ENCODE measurements at regions not wholly inside any gene's neighbourhood (a gene's known extent, or its start where the extent isn't known, plus 50 kb on each side); places are given as distances from the start of the nearest gene placed in this dataset.

- H3K27me3 ChIP-seq (ENCODE audit: control insufficient read depth, insufficient read depth, low read length) = no peaks in the 10 kb centered on the region
- TF ChIP-seq, protein P1, sequence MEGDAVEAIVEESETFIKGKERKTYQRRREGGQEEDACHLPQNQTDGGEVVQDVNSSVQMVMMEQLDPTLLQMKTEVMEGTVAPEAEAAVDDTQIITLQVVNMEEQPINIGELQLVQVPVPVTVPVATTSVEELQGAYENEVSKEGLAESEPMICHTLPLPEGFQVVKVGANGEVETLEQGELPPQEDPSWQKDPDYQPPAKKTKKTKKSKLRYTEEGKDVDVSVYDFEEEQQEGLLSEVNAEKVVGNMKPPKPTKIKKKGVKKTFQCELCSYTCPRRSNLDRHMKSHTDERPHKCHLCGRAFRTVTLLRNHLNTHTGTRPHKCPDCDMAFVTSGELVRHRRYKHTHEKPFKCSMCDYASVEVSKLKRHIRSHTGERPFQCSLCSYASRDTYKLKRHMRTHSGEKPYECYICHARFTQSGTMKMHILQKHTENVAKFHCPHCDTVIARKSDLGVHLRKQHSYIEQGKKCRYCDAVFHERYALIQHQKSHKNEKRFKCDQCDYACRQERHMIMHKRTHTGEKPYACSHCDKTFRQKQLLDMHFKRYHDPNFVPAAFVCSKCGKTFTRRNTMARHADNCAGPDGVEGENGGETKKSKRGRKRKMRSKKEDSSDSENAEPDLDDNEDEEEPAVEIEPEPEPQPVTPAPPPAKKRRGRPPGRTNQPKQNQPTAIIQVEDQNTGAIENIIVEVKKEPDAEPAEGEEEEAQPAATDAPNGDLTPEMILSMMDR (IDR thresholded peaks at IDR 0.05; ENCODE audit: insufficient read depth, low read length, severe bottlenecking) = no peak
- DNase-seq (ENCODE audit: low read depth) (no peak), FAIRE-seq (no peak)
- peaks cover 8% of the 10 kb centered on the region for H3K36me3 ChIP-seq (ENCODE audit: control insufficient read depth, insufficient read depth, low read length)
- no peak overlapping the region for H3K4me3 ChIP-seq (ENCODE audit: low read depth, low read length)
Observed at GRCh38 chr2:74076074-74076470, 71.6 kb downstream of the BOLA3 start.

GRCh38 chr2:74077636-74078035 is 70.1 kb downstream of the BOLA3 start:
- TF ChIP-seq, protein P1 (IDR thresholded peaks at IDR 0.05; ENCODE audit: insufficient read depth, low read length, severe bottlenecking) = no peak
- H3K27me3 ChIP-seq (ENCODE audit: control insufficient read depth, insufficient read depth, low read length) = no peaks in the 10 kb centered on the region
- FAIRE-seq = no peak
- peaks cover 15% of the 10 kb centered on the region for H3K36me3 ChIP-seq (ENCODE audit: control insufficient read depth, insufficient read depth, low read length)
- no peak overlapping the region for H3K4me3 ChIP-seq (ENCODE audit: low read depth, low read length)
- DNase-seq (ENCODE audit: low read depth) = no peak

GRCh38 chr2:74078466-74078865 is 69.2 kb downstream of the BOLA3 start:
- Histone ChIP-seq H3K36me3 (ENCODE audit: control insufficient read depth, insufficient read depth, low read length) (peaks cover 18% of the 10 kb centered on the region), H3K27me3 (ENCODE audit: control insufficient read depth, insufficient read depth, low read length) (no peaks in the 10 kb centered on the region), H3K4me3 (ENCODE audit: low read depth, low read length) (no peak overlapping the region)
- no peak for FAIRE-seq
- TF ChIP-seq, protein P1 (IDR thresholded peaks at IDR 0.05; ENCODE audit: insufficient read depth, low read length, severe bottlenecking) = no peak
- no peak for DNase-seq (ENCODE audit: low read depth)

DNA sequence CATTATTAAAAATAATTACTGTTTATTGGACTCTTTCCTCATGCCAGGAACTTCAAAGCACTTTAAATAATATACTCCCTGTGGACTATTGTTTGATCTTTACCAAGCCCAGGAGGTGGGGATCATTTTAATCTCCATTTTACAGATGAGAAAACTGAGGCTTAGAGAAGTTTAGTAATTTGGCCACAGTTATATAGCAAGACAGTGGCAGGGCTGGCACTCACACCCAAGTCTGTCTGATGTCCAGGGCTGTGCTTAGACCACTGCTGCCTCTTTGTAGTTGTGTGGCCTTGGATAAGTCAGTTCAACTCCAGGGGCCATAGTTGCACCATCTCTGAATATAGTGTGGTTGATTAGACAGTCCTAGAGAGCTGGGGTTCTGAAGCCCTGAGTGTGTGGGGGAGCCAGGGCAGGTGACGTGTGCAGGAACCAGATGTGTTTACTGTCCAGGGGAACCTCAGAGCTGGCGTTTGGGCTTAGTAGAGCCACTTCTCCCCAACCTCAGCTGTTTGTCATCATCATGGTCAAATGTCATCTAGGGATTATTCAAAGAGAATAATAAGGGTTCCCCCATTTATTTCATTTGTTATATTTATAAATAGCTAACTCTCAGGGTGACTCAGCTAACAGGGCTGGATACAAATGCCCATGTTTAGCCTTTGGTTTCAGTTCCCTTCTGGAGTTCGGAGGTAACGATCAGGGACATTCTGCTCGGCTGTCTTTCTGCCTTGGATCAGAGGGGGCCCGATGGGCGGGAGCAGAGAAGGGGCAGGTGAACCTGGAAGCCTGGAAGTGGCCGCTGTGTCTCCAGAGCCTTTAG is 68.0 kb downstream of the BOLA3 start:
- Histone ChIP-seq H3K4me3 (ENCODE audit: low read depth, low read length) (no peak overlapping the region), H3K36me3 (ENCODE audit: control insufficient read depth, insufficient read depth, low read length) (peaks cover 19% of the 10 kb centered on the region), H3K27me3 (ENCODE audit: control insufficient read depth, insufficient read depth, low read length) (no peaks in the 10 kb centered on the region)
- TF ChIP-seq, protein P1 (IDR thresholded peaks at IDR 0.05; ENCODE audit: insufficient read depth, low read length, severe bottlenecking) = no peak
- FAIRE-seq (no peak), DNase-seq (ENCODE audit: low read depth) (no peak)

DNA sequence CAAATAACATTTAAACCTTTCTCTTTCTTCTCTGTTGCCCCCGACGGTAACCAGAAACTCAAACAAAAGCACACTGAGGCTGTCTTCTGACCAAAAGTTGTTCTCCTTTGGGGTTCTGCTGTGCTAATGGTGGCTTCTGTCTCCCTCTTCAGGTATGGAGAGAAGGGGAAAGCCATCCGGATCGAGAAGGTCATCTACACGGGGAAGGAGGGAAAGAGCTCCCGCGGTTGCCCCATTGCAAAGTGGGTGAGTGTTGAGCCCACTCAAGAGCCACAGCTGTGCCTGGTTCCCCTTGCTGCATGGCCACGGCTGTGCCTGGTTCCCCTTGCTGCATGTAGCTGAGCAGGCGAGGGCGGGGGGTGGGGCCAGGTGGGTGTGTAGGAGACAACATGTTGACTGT is 67.4 kb downstream of the BOLA3 start:
- no peak for FAIRE-seq
- H3K27me3 ChIP-seq (ENCODE audit: control insufficient read depth, insufficient read depth, low read length) = no peaks in the 10 kb centered on the region
- no peak for DNase-seq (ENCODE audit: low read depth)
- H3K4me3 ChIP-seq (ENCODE audit: low read depth, low read length) = no peak overlapping the region
- TF ChIP-seq, protein P1 (IDR thresholded peaks at IDR 0.05; ENCODE audit: insufficient read depth, low read length, severe bottlenecking) = no peak
- peaks cover 21% of the 10 kb centered on the region for H3K36me3 ChIP-seq (ENCODE audit: control insufficient read depth, insufficient read depth, low read length)

All from bronchial epithelial cell (primary cell).